ENCODE measurements at regions not wholly inside any gene's neighbourhood (a gene's known extent, or its start where the extent isn't known, plus 50 kb on each side); places are given as distances from the start of the nearest gene placed in this dataset.

DNA sequence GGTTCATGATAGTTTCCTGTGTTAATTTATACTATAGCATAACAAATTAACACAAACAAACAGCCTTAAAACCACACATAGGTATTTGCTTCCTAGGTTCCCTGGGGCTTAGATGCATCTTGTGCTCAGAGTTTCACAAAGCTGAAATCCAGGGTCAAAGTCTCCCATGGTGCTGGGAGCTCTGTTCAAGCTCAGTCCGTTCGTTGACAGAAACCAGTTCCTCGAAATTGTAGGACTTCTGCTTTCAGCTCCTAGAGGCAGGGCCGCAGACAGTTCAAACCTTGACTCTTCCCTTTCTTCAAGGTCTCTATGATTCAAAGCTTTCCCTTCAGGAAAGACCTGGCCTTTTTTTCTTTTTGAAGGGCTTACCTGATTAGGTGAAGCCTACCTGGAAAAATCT, 90.5 kb downstream of the VSTM2A start:
- ATAC-seq (peak; percentile 62), DNase-seq (ENCODE audit: low spot score) (peak; percentile 25)
- Mint-ChIP-seq H3K27me3 (ENCODE audit: insufficient read depth, low read depth, poor library complexity) (peaks cover 3% of the 10 kb centered on the region), H3K9me3 (peaks cover 8% of the 10 kb centered on the region; the same call in 2 of the 3 replicates), H3K36me3 (ENCODE audit: low read depth) (peaks cover 2% of the 10 kb centered on the region; the same call in 1 of the 3 replicates), H3K27ac (no peak overlapping the region), H3K4me3 (no peak overlapping the region), H3K4me1 (peaks cover 39% of the 10 kb centered on the region)
- Histone ChIP-seq H3K4me1 (ENCODE audit: insufficient read depth) (peaks cover 28% of the 10 kb centered on the region), H4K20me1 (replicated peaks; ENCODE audit: insufficient read depth) (no peaks in the 10 kb centered on the region), H3K36me3 (ENCODE audit: insufficient read depth) (no peaks in the 10 kb centered on the region), H3F3A (replicated peaks; ENCODE audit: low read depth) (no peaks in the 10 kb centered on the region), H2AFZ (peak overlapping the region; percentile 68), H3K9me2 (ENCODE audit: insufficient read depth) (no peaks in the 10 kb centered on the region), H3K4me2 (no peak overlapping the region), H3K27me3 (ENCODE audit: insufficient read depth) (no peaks in the 10 kb centered on the region), H3K79me2 (replicated peaks; ENCODE audit: insufficient read depth) (no peaks in the 10 kb centered on the region), H3K4me3 (no peak overlapping the region), H3K27ac (ENCODE audit: low read depth) (no peak overlapping the region)
- TF ChIP-seq POLR2AphosphoS5 (IDR thresholded peaks at IDR 0.05; ENCODE audit: low read depth), result no peak
- TF ChIP-seq, protein P1, sequence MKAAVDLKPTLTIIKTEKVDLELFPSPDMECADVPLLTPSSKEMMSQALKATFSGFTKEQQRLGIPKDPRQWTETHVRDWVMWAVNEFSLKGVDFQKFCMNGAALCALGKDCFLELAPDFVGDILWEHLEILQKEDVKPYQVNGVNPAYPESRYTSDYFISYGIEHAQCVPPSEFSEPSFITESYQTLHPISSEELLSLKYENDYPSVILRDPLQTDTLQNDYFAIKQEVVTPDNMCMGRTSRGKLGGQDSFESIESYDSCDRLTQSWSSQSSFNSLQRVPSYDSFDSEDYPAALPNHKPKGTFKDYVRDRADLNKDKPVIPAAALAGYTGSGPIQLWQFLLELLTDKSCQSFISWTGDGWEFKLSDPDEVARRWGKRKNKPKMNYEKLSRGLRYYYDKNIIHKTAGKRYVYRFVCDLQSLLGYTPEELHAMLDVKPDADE (IDR thresholded peaks at IDR 0.05), result no peak
- no peak for TF ChIP-seq ZNF331 (CRISPR knock-in tag; IDR thresholded peaks at IDR 0.05; ENCODE audit: low read depth)
- TF ChIP-seq CREB1 (CRISPR knock-in tag; IDR thresholded peaks at IDR 0.05; ENCODE audit: low read depth), result no peak

DNA sequence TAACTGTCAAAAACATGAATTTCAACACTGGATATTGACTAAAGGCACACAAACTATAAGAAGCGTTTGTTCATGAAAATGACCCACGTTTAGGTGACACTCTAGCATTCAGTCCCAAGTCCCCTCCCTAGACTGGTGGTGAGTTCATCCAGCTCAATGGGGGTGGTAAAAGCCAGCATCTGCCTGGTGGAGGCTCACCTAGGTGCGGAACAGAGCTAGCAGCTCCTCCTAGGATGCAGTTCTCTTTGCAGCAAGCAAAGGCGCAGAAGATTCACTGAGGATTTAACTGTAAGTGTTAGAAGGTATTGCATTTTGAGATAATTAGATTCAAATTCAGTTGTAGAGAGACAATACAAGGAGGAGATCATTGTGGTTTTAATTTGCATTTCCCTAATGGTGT, 87.6 kb downstream of the VSTM2A start:
- no peak overlapping the region for H3K4me3 ChIP-seq
- TF ChIP-seq EZH2 (IDR thresholded peaks at IDR 0.05; ENCODE audit: low read depth, unreplicated experiment), result no peak
- TF ChIP-seq, protein P2, sequence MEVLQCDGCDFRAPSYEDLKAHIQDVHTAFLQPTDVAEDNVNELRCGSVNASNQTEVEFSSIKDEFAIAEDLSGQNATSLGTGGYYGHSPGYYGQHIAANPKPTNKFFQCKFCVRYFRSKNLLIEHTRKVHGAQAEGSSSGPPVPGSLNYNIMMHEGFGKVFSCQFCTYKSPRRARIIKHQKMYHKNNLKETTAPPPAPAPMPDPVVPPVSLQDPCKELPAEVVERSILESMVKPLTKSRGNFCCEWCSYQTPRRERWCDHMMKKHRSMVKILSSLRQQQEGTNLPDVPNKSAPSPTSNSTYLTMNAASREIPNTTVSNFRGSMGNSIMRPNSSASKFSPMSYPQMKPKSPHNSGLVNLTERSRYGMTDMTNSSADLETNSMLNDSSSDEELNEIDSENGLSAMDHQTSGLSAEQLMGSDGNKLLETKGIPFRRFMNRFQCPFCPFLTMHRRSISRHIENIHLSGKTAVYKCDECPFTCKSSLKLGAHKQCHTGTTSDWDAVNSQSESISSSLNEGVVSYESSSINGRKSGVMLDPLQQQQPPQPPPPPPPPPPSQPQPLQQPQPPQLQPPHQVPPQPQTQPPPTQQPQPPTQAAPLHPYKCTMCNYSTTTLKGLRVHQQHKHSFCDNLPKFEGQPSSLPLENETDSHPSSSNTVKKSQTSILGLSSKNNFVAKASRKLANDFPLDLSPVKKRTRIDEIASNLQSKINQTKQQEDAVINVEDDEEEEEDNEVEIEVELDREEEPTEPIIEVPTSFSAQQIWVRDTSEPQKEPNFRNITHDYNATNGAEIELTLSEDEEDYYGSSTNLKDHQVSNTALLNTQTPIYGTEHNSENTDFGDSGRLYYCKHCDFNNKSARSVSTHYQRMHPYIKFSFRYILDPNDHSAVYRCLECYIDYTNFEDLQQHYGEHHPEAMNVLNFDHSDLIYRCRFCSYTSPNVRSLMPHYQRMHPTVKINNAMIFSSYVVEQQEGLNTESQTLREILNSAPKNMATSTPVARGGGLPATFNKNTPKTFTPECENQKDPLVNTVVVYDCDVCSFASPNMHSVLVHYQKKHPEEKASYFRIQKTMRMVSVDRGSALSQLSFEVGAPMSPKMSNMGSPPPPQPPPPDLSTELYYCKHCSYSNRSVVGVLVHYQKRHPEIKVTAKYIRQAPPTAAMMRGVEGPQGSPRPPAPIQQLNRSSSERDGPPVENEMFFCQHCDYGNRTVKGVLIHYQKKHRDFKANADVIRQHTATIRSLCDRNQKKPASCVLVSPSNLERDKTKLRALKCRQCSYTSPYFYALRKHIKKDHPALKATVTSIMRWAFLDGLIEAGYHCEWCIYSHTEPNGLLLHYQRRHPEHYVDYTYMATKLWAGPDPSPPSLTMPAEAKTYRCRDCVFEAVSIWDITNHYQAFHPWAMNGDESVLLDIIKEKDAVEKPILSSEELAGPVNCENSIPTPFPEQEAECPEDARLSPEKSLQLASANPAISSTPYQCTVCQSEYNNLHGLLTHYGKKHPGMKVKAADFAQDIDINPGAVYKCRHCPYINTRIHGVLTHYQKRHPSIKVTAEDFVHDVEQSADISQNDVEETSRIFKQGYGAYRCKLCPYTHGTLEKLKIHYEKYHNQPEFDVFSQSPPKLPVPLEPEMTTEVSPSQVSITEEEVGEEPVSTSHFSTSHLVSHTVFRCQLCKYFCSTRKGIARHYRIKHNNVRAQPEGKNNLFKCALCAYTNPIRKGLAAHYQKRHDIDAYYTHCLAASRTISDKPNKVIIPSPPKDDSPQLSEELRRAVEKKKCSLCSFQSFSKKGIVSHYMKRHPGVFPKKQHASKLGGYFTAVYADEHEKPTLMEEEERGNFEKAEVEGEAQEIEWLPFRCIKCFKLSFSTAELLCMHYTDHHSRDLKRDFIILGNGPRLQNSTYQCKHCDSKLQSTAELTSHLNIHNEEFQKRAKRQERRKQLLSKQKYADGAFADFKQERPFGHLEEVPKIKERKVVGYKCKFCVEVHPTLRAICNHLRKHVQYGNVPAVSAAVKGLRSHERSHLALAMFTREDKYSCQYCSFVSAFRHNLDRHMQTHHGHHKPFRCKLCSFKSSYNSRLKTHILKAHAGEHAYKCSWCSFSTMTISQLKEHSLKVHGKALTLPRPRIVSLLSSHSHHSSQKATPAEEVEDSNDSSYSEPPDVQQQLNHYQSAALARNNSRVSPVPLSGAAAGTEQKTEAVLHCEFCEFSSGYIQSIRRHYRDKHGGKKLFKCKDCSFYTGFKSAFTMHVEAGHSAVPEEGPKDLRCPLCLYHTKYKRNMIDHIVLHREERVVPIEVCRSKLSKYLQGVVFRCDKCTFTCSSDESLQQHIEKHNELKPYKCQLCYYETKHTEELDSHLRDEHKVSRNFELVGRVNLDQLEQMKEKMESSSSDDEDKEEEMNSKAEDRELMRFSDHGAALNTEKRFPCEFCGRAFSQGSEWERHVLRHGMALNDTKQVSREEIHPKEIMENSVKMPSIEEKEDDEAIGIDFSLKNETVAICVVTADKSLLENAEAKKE (CRISPR knock-in tag; IDR thresholded peaks at IDR 0.05), result peak; percentile 94
- TF ChIP-seq, protein P3, sequence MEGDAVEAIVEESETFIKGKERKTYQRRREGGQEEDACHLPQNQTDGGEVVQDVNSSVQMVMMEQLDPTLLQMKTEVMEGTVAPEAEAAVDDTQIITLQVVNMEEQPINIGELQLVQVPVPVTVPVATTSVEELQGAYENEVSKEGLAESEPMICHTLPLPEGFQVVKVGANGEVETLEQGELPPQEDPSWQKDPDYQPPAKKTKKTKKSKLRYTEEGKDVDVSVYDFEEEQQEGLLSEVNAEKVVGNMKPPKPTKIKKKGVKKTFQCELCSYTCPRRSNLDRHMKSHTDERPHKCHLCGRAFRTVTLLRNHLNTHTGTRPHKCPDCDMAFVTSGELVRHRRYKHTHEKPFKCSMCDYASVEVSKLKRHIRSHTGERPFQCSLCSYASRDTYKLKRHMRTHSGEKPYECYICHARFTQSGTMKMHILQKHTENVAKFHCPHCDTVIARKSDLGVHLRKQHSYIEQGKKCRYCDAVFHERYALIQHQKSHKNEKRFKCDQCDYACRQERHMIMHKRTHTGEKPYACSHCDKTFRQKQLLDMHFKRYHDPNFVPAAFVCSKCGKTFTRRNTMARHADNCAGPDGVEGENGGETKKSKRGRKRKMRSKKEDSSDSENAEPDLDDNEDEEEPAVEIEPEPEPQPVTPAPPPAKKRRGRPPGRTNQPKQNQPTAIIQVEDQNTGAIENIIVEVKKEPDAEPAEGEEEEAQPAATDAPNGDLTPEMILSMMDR (conservative IDR thresholded peaks at IDR 0.05; ENCODE audit: low read depth in 2 of 2), result 0 out of 4 replicates have a peak, but pooled peaks of 1 of the 2 experiments have one; percentile 10
- peak; percentile 78; the same call in 1 of the 2 replicates for TF ChIP-seq ZNF114 (CRISPR knock-in tag; IDR thresholded peaks at IDR 0.05)
- no peak for TF ChIP-seq POLR2AphosphoS5 (IDR thresholded peaks at IDR 0.05; ENCODE audit: low read depth)
- no peak for TF ChIP-seq CREB1 (CRISPR knock-in tag; IDR thresholded peaks at IDR 0.05; ENCODE audit: low read depth)
- no peak for TF ChIP-seq STAT1 (IDR thresholded peaks at IDR 0.05; ENCODE audit: unreplicated experiment)
- H3K36me3 Mint-ChIP-seq (ENCODE audit: low read depth), result no peaks in the 10 kb centered on the region
- ATAC-seq, result peak; percentile 97
- H3K79me2 ChIP-seq (replicated peaks; ENCODE audit: insufficient read depth), result no peaks in the 10 kb centered on the region
- H3K4me1 Mint-ChIP-seq, result peaks cover 21% of the 10 kb centered on the region
- H3K4me3 Mint-ChIP-seq, result no peak overlapping the region
- H3K9me2 ChIP-seq (ENCODE audit: insufficient read depth), result no peaks in the 10 kb centered on the region
- H3K36me3 ChIP-seq (ENCODE audit: insufficient read depth), result no peaks in the 10 kb centered on the region
- peak overlapping the region; percentile 30 for H3K4me2 ChIP-seq
- H3K27ac Mint-ChIP-seq, result no peak overlapping the region
- H3K27me3 ChIP-seq (ENCODE audit: insufficient read depth), result no peaks in the 10 kb centered on the region
- H3F3A ChIP-seq (replicated peaks; ENCODE audit: low read depth), result no peaks in the 10 kb centered on the region
- peak overlapping the region; percentile 0; the same call in 1 of the 2 replicates for H2AFZ ChIP-seq
- peaks cover 3% of the 10 kb centered on the region for H3K27me3 Mint-ChIP-seq (ENCODE audit: insufficient read depth, low read depth, poor library complexity)
- H3K4me1 ChIP-seq (ENCODE audit: insufficient read depth), result peaks cover 25% of the 10 kb centered on the region
- H4K20me1 ChIP-seq (replicated peaks; ENCODE audit: insufficient read depth), result no peaks in the 10 kb centered on the region
- peaks cover 8% of the 10 kb centered on the region; the same call in 2 of the 3 replicates for H3K9me3 Mint-ChIP-seq
- H3K27ac ChIP-seq (ENCODE audit: low read depth), result peak overlapping the region; percentile 10; the same call in 1 of the 2 replicates
- peak; percentile 72 for DNase-seq (ENCODE audit: low spot score)
